ENCODE measurements at regions not wholly inside any gene's neighbourhood (a gene's known extent, or its start where the extent isn't known, plus 50 kb on each side); places are given as distances from the start of the nearest gene placed in this dataset.

GRCh38 chr7:21218155-21218554, 209.7 kb upstream of the SP4 start:
- Mint-ChIP-seq H3K9me3 (no peaks in the 10 kb centered on the region), H3K27me3 (ENCODE audit: low read depth) (0 out of 2 replicates have a peak, but pooled peaks cover 3% of the 10 kb centered on the region), H3K4me1 (peaks cover 5% of the 10 kb centered on the region), H3K36me3 (no peaks in the 10 kb centered on the region), H3K4me3 (no peak overlapping the region), H3K27ac (no peak overlapping the region)
- ATAC-seq = no peak
- ChIA-PET CTCF (no interaction called here), POLR2A (no interaction called here)
- DNase-seq (ENCODE audit: low spot score) = no peak
- no peak for TF ChIP-seq MAX (CRISPR knock-in tag; IDR thresholded peaks at IDR 0.05)
- no peak for TF ChIP-seq ETV6 (CRISPR knock-in tag; IDR thresholded peaks at IDR 0.05)
- TF ChIP-seq CREB1 (CRISPR knock-in tag; IDR thresholded peaks at IDR 0.05) = no peak
- no peak for TF ChIP-seq TCF7 (CRISPR knock-in tag; IDR thresholded peaks at IDR 0.05; ENCODE audit: low read depth)
- TF ChIP-seq CTCF (IDR thresholded peaks at IDR 0.05) = no peak
- no peak for TF ChIP-seq PRRX2 (CRISPR knock-in tag; IDR thresholded peaks at IDR 0.05)
- no peak for TF ChIP-seq JUN (CRISPR knock-in tag; IDR thresholded peaks at IDR 0.05)
- no peak for TF ChIP-seq ATF3 (CRISPR knock-in tag; conservative IDR thresholded peaks at IDR 0.05)
- no peak for TF ChIP-seq ZNF281 (CRISPR knock-in tag; IDR thresholded peaks at IDR 0.05)
- no peak for TF ChIP-seq ZNF263 (CRISPR knock-in tag; IDR thresholded peaks at IDR 0.05; ENCODE audit: low read depth)
- TF ChIP-seq E2F4 (CRISPR knock-in tag; IDR thresholded peaks at IDR 0.05; ENCODE audit: borderline replicate concordance, low read depth) = no peak

GRCh38 chr7:21221130-21221529, 206.8 kb upstream of the SP4 start:
- Mint-ChIP-seq H3K9me3 (no peaks in the 10 kb centered on the region), H3K36me3 (no peaks in the 10 kb centered on the region), H3K4me3 (no peak overlapping the region), H3K27me3 (ENCODE audit: low read depth) (0 out of 2 replicates have a peak, but pooled peaks cover 3% of the 10 kb centered on the region), H3K4me1 (peaks cover 5% of the 10 kb centered on the region), H3K27ac (no peak overlapping the region)
- CTCF ChIA-PET = no interaction called here
- no peak for DNase-seq (ENCODE audit: low spot score)
- POLR2A ChIA-PET = no interaction called here
- no peak for ATAC-seq
- TF ChIP-seq ZNF425 (CRISPR knock-in tag; conservative IDR thresholded peaks at IDR 0.05) = no peak
- no peak for TF ChIP-seq KAT7 (CRISPR knock-in tag; IDR thresholded peaks at IDR 0.05; ENCODE audit: borderline replicate concordance)
- no peak for TF ChIP-seq ATF2 (CRISPR knock-in tag; IDR thresholded peaks at IDR 0.05; ENCODE audit: borderline replicate concordance, low read depth)
- TF ChIP-seq RORB (CRISPR knock-in tag; IDR thresholded peaks at IDR 0.05) = no peak
- no peak for TF ChIP-seq ZSCAN18 (CRISPR knock-in tag; IDR thresholded peaks at IDR 0.05)
- no peak for TF ChIP-seq HMGA2 (CRISPR knock-in tag; IDR thresholded peaks at IDR 0.05)
- no peak for TF ChIP-seq ZNF317 (CRISPR knock-in tag; IDR thresholded peaks at IDR 0.05; ENCODE audit: borderline replicate concordance, low read depth)
- TF ChIP-seq ATF1 (CRISPR knock-in tag; IDR thresholded peaks at IDR 0.05) = no peak
- TF ChIP-seq ARID4B (CRISPR knock-in tag; IDR thresholded peaks at IDR 0.05; ENCODE audit: borderline replicate concordance) = no peak
